IPS-NIHi11 (cell line): ENCODE measurements at regions not wholly inside any gene's neighbourhood (a gene's known extent, or its start where the extent isn't known, plus 50 kb on each side); places are given as distances from the start of the nearest gene placed in this dataset.

Experiments
- DNase-seq: peaks from one replicate; pipeline ENCODE4 v3.0.0; 2012; ENCODE audit warnings: mixed read lengths, low spot score

DNA sequence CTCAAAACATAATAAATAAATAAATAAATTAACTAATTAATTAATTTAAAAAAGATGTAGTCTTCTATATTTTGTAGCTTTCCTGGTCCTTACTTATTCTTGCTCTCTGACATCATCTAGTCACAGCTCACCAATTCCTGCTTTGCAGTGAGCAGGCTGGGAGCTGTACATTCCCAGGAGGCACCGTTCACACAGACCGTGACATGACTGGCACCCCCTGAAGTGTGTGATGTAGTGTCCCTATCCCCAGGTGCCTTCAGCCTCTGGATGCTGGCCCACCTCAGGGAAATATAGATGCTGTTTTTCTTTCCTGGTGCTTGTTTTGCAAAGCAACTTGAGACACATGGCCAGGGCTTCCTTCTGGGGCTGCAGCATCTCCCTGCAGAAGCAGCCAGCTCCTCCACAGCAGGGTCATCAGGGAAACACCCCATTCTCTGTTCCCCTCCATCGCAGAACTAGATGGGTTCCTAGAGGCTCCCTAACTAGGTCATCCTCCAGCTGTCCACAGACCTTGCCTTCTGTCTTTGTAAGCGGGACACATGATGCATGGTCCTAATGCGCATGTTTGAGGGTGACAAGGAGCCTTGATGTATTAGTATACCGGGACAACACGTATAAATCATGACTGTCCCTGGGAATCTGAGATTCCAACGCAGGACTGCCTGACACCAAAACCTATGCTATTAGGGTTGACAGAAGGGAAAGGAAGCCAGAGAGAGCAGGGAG lies 76.4 kb downstream of the RHOB start:
- DNase-seq: no peak

DNA sequence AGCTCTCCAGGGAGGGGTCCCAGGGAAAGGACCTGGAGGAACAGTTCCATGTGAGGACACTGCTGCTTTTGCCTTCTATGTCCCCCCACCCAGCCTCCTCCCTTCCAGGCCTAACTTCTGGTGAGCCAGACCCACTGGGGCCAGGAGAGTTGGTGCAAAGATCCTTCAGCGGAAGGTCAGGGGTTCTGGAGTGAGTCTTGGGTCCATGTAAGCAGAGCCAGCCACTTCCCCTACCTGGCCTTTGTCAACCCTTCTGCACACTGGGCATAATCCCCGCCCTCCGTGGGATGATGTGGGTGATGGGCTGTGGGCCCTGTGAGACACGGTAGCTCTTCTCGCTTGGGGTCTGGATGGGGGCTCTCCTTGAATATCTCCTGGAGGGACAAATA lies 76.9 kb downstream of the RHOB start:
- DNase-seq: no peak

DNA sequence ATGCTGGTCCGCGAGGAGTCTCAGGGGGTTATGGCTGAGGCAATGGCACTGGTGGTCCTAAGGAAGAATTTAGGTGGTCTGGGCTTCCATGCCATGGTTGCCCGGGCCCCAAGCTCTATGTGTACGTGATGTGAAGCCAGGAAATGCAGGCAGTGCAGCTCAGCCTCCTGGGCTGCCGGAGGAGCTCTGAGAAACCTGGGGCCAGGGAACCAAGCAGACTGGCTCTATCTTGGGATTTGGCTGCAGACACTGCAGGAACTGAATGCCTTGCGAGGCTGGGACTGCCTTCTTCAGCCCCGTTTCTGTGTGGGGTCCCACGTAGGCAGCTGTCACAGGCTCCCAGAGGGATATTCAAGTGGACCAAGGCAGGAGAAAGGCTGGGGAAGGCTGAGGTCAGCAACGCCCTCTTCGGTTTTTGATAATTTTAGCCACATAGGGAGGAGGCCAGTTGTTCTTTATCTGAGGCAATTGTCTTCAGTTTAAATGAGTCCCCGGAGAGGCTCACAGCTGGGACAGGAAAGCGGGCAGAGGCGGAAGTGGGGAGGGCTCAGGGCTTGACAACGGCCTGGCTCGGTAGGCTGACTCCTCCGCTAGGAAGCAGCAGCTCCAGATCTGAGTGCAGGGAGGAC lies 77.7 kb downstream of the RHOB start:
- DNase-seq: no peak

DNA sequence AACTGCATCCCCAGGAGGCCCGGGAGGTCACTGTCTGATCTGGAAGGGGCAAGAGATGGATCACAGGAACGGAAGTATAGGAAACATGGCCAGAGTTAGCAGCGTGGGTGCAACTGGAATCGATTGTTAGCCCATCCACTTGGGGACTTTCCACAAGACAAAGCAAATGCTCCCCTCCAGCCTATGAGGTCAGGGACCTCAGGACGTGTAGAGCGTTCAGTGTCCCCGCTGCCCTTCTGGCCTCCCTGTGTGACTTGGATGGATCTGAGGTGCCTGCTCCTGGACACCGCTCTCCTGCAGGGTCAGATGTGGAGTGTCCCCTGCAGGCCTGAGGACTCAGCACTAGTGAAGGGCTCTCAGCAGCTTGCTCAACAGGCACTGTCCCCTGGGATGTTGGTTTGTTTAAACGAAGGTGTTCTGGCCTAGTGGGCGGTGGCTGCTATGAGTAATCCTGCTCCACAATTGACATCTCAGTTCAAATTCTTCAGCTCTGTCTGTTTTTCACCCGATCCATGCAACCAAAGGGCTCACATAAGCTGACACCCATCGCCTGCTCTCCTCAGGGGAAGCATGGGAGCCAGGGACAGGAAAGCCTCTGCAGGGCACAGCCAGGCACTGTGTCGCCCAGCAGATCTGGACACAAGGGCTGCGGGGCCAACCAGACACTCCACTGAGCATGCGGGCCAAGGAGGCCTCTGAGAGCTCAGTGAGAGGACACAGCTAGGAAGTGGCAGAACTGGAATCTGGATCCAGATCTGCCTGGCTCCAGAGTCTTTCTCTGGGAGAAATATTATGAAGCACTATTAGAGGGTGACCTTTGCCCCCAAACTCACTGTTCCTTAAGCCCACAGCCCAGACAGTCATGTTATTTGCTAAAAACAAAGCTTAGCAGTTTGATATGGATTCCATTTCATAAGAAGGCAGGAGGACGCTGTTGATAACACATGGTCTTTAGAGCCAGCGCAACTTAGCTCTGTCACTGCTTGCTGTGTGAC lies 78.5 kb downstream of the RHOB start:
- DNase-seq: no peak

DNA sequence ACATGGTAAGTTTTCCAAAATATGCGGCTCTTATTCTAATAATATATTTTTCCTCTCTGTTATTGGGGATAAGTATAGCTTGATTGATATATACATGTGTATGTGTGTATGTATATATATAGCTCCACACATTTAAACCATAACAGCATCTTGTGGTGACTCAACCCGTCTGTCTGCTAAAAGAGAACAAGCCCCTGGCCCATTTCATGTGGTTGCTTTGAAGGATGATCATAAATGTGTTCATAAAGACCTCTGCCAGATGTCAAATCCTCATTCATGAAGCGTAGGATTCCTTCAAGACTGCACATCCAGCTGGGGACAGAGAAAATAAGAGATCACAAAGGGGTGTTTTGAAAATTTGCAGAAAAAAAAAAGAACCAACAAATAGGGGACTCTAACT lies 79.3 kb downstream of the RHOB start:
- DNase-seq: no peak

DNA sequence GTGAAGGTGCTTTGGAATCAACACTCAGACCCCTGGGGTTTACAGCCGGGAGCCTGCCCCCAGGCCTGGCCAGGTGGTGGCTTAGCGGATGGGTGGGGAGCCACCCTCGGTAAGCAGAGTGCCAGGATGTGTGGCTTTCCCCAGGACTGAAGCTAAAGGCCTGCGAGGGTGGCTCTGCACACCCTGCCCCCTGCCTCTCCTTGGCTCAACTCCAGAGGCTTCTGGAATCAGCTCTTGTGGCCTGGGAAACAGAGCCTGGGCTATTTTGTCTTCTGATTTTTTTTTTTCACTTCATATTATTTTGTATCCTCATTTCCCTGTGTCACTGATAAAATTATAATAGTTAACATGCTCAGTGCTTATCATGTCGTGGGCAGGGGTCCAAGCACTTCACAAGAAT lies 79.8 kb downstream of the RHOB start:
- no peak for DNase-seq

DNA sequence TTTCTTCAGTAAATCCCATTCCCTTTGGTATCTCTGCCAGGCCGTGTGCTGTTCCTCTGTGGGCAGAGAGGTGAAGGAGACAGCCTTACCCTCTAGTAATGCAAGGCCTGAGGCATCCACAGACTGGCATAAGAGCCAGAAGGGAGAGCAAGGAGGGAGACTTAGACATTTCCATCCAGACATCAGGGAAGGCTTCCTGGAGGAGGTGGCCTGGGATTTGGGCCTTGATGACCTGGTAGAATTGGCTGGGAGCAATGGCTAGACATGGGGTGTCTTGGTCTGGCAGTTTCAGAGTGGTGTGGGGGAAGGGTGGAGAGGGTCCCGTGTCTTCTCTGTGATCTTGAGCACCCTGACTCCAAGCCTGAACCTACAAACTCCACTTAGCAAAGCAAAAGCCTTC lies 81.8 kb downstream of the RHOB start:
- DNase-seq: no peak

DNA sequence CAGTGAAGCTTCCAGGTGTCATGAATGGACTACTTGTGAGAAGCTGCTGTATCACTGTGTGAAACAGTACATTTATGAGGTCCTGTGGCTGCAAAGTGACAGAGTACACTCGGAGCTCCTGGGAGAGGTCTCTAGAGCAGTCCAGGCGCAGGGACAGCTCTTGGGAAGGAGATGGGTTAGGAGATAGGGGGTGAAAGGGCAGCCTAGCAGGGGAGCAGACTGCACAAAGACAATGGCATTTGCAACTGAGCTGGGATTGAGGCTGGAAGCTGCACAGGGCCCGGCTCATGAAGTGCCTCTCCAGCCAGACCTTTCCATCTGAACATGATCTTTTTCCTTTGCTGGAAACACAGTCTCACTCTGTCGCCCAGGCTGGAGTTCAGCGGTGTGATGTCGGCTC lies 83.6 kb downstream of the RHOB start:
- DNase-seq: no peak

DNA sequence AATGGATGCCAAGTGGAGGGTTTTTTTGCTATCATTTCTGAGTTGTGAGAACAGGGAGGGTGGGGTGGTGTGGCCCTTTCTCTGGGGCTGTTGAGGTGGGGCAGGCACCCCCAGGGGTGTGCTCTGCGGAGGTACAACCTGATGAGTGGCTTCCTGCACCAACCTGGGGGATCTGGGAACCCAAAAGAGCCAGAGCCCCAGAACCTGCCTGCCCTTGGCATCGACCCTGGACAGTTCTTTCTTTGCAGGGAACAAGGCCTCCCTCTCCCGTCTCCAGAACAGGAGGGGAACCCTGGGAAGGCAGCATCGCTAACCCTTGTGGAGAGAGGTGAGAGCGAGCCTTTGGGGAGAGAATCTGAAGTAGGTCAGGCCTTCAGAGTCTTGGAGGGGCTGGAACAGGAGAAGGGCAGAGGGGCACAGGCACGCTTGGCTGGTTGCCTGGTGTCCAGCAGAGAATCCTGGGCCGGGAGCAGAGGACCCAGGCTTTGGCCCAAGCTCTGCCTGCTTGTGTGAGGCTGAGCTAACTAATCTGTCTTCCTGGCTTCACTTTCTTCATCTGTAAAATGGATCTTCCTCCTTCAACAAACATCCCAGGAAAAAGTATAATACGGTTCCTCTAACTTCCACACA lies 84.9 kb downstream of the RHOB start:
- no peak for DNase-seq

DNA sequence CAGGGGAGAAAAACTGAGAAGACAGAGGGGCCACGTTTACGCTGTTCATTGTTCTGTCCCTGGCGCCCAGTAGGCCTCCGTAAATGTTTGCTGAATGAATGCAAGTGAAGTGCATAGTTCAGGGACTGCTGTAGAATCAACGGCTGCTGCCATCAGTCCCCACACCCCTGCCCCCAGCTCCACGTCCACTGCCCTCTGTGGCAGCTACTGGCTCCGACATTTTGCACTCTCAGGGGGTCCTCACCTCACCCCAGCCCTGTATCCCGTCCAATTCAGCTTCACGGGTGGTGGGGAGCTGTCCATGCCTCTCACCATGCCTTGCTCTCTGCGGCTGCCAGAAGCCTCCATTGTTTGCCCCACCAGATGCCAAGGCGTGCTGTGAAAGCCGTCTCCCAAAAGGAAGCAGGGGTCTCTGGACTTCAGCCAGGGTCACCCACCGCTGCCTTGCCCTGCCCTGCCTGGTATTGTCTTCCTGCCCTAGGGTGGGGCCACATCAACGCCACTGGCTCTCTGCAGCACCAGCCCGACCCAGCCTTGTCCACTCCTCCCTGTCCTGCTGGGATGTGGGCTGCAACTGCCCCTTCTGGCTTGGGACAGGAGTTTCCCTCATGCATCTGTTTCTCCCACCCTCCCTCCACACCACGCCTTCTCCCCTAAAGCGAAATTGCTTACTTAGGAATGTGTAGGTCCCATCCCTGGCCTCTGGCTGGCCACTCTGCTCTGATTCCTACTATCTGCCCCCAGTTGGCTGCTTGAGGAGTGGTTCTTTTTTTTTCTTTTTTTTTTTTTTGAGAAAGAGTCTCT lies 86.0 kb downstream of the RHOB start:
- no peak for DNase-seq

DNA sequence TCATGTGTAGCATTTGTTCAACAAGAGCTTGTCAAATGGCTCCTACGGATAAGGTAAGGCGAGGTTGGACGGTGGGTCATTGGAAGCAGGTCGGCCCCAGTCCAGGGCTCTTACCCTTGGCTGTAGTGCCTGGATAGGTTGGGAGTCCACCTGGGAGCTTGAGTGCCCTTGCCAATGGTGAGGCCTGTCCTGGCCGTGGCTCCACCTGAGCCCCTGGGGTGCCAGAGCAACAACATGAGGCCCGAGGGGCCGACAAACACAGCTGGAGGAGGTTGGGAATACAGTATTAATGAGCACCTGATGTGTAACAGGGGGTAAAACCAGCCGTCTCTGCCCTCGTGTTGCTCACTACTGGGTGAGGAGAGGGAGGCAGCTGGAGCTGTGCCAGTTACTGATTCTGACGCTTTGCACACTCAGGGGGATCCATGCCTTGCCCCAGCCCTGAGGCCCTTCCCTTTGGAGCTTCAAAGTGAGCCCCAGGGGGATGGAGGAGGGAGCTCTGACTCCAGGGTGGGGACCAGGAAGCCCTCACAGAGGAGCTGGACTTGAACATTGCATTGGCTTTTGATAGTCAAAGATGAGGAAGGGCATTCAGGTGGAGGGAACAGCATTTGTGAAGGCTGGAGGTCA lies 87.2 kb downstream of the RHOB start:
- DNase-seq: no peak

DNA sequence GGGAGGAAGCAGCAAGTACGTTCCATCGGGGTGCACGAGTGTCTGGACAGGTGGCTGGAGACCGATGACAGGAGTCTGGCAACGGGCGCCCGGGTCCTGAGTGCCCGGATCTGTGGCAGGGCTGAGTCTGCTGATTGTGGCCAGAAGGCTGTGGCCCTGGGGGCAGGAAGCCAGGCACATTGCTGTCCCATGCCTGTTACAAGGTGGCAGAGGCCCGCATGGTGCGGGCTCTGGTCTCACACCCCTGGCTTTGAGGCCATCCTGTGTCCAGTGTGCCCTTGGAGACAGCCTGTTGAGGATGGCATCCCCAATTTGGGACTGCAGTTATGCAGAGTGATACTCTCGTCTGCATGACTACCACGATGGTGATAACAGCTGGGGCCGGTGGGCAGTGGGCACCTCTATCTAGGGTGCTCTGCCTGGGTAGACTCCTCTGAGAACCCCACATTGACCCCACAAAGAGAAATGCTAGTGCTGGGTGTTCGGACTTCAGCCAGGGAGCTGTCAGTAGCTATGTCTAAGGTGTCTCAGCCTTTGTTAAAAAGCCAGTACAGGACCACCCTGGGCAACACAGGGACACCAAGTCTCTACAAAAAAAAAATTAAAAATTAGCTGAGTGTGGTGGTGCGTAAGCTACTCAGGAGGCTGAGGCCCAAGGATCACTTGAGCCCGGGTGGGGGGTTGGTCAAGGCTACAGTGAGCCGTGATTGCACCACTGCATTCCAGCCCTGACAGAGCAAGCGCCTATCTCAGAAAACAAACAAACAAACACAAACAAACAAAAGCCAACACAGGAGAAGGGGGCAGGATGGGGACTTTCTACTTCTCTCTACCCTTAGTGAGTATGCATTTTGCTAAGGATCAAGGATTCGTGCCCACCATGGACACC lies 88.3 kb downstream of the RHOB start:
- no peak for DNase-seq

DNA sequence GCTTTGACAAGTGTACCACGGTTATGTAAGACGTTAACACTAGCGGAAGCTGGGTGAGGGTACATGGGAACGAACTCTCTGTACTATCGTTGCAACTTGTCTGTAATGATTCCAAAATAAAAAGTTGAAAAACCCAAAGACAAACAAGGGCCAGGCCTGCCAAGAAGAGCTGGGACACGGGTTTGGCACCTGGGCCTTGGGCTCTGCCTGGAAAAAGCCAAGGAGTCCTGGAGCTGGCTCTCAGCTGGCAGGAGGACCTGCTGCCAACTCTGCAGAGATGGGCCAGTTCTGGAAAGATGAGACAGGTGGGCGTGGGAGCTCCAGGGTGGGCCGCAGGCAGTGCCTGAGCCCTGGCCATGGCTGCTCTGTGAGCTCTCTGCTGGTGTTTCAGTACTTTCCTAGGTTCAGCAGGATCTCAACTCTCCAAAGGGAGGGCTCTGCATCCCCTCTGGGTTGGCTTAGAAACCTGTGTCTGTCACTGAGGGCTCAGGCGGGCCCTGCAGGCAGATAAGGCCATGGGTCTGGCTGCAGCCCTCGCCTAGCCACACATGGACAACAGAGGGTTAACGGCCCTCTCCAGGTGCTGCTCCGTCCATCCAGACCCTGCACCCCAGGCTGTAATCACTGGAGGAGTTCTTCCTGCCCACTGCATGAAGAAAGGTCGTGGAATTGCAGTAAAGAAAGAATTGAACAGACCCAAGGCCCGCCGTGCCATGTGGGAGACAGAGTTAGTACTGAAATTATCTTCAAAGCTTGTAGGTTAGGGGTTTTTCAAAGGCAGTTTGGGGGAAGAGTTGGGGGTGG lies 89.9 kb downstream of the RHOB start:
- DNase-seq: no peak

DNA sequence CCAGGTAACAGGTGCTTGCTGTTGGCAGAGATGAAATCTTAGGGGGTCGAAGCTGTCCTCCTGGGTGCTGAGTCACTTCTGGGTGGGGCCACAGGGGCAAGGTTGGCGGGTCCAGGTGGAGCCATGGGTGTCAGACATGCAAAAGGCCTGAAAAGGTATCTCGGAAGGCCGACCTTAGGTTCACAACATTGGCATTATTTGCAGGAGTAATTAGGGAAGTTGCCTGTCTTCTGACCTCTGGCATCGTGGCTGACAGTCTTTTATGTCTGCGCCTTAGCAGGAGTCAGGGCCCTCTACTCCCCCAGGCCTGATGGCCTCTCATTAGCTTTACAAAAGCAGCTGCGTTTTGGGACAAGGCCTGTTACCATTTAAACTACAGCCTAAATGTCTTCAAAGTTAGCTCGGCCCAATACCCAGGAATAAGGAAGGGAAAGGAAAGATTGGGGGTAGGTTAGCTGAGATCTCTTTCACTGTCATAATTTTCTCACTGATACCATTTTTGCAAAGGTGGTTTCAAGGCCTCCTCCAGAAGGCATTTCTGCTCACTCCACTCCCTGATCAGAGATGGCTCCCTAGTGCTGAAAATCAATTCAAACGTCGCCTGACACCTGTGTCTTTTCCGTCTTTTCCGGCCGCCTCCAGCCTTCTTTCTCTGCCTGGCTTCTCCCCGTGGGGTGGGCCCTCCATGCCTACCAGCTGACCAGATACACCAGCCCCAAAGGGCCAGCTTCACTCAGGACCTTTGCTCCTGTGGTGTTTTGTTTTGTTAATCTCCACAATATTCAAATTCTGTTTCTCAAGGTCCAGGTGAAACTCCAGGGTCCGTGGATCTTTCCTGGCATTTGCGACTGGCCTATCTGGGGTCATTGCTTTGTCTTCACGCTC lies 90.8 kb downstream of the RHOB start:
- DNase-seq: no peak

DNA sequence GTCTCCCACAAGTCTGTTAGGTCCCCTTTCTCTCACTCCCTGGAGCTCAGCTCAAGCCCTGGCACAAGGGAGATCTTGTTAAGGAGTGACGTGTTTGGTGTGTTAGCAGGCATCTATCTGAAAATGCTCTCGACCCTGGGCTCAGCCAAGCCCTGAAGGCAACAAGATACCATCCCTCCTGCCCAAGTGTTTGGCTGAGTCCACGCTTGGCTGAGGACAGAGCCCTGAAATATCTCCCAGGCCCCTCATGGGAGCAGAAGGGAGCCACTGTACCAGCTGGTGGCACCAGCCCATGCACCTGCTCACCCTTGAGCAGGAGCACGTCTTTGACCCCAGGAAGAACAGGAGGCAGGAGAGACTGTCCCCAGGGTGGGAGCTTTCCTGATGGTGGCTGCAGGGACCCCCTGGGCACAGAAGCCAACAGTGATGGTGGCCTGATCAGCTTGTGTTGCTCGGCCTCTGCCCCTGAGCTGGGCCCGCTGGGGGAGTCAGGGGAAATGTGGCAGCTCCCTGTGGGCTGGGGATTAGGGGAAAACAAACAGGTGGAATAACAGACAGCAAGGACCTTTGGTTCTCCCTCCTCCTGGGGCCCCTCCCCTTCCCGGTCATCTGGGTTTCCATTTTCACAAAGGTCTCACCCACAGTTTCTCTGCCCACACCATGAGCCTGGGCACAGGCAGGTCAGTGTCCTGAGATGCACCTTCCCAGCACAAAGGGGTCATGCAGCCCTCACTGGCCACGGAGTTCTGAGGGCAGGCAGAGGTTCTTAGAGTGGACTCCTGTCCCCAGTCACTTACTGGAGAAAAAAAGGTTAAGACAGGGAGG lies 91.6 kb downstream of the RHOB start:
- no peak for DNase-seq

DNA sequence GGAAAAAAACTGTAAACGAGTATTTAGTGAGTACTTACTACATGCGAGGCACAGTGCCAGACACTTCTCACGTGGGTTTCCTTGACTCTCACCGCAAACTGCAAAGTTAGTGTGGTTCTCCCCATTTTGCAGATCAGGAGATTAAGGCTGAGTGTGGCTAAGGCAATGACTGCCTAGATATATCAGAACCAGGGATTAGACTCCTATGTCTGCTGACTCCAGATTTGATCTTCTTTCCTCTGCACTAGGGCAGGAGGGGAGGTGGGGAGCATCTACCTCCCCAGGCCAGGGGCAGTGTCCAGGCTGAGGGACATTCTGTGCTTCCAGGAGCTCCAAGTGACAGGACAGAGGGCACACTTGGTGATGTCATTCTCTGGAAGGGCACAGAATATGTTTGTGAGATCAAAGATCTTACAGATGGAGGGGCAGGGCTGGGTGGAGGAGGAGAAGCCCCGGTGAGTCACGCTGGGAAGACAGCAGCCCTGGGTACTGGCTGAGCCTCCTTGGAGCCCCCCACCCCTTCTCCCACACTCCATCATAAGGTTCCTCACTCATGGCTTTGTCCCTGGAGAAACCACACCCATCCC lies 92.4 kb downstream of the RHOB start:
- DNase-seq: no peak
